ENCODE measurements at regions not wholly inside any gene's neighbourhood (a gene's known extent, or its start where the extent isn't known, plus 50 kb on each side); places are given as distances from the start of the nearest gene placed in this dataset.
"Not testable (repeated sequence)": the region's sequence is repeated elsewhere in the genome, so short reads cannot be mapped to it uniquely, and the experiment has no call there.

DNA sequence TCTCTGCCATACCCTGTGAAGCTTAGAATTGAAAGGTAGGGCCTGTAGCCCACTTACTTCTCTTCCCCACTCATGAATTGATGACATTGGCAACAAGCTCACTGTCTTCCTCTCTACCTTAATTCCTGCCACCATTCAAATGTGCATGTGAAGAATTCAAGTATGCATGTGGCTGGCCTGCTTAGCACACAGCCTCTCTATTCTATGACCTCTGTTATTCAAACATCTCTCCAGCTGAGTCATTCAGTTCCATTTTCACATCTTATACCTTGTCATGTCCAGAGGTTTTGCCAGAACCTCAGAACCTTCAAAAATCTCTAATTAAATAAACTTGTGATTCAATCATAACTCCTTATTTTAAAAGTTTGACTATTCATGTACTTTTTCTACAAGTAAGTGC, 114.7 kb upstream of the MAN2A1 start:
- no peak for DNase-seq

DNA sequence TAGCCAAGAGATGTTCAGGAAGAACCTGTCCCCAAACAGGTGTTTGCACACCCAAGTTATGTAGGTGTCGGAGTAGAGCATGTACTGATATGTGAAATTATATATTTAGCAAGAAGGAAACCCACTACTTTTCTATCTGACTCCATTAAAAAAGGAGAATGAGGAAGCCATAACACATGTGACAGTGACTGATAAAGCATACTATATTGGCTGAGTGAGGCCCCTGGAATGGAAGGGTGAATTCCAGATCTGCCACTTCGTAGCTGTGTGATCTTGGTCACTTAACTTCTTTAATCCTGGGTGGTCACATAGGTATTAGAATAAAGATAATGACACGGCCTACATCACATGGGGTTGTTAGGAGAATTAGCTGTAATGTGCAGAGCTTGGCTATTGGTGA, 116.0 kb upstream of the MAN2A1 start:
- DNase-seq, result no peak

DNA sequence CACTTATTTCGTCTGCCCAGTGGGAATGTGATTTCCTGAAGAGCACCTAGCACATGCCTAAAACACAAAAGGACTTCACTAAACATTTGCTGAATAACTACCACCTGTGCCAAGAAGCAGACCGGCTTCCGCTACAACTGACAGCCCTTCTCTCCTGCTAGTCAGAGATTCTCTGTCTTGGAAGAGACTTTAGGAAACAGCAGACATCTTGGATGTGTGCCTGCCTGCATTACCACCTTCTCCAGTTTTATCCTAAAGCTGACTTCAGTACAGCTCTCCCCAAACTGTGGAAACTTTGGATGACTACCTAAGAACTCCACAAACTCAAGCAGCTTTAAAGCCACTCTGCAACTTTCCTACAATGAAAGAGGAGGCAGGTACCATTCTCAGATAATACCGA, 116.5 kb upstream of the MAN2A1 start:
- DNase-seq, result no peak

DNA sequence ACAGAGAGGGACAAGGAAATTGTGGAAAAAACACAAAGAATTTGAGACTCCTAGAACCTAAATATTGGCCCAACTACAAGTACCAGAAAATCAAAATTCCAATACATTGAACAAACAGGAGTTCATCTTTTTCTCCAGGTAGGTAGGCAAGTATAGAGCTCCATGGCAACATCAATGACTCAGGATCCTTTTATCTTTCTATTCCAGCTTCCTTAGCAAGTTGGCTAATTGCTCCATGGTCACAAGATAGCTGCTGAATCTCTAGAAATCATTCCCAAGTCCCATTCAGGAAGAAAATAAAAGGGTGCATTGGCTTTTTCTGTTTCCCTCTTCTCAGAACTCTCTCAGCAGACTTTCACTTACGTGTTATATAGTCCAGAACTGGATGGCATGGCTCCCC, 117.9 kb upstream of the MAN2A1 start:
- no peak for DNase-seq

DNA sequence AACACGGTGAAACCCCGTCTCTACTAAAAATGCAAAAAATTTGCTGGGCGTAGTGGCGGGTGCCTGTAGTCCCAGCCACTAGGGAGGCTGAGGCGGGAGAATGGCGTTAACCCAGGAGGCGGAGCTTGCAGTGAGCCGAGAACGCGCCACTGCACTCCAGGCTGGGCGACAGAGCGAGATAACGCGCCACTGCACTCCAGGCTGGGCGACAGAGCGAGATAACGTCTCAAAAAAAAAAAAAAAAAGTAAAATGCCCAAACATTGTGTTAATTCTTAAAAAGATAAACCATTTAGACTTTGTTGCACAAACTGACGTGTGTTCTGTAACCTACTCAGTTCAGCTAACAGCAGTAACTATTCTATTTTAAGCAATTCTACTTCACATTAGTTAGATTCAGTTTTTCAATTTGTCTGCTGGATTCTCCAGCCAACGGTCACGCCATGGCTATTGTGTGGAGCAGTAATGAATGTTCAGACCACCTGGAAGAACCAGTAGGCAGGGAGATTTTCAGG, 119.3 kb upstream of the MAN2A1 start:
- no peak for DNase-seq

DNA sequence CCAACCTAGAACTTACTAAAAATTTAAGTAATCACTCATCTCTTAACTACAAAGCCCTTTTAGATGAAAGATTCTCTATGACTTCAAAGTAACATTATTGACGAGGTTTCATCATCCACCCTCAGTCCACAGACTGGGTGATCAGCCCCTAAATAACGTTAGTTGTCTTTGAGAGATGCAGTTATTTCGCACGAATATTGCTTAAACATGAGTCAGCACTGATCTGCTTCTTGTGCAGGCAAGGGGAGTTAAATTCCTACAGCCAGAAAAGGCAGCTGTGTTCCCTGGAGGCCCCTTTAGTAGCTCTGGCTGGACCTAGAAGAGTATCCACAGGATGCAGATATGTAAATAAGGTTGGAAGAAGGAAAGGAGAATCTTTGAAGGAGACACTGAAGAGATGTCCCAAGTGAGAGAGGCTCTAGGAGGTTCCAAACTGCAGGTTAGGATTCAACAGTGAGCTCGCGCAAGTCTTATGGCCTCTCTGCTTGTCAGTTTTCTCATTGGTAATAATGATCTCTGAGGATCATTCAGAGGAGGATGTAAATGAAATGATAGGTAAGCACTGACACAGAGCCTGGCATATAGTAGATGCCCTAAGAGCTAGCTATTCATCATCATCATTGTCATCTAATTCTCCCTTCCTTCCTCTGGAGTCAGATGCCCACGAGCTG, 122.2 kb upstream of the MAN2A1 start:
- DNase-seq, result no peak

DNA sequence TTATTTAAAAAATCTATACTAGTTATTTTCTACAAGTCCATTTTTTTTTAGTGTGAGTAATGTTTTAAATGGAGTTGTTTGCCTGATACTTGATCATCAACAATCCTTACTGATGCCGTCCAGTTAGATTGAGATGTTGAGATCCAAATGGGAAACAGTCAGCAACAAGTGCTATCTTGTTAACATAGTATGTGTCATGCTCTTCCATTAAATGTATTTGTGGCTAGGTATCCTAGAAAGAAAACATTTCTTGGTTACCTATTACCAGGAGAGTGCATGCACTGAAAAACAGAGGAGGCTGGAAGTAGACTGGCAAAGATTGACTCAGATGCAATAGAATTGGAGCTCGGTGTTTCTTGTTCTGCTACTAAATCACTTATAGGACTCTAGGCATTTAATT, 123.4 kb upstream of the MAN2A1 start:
- no peak for DNase-seq

DNA sequence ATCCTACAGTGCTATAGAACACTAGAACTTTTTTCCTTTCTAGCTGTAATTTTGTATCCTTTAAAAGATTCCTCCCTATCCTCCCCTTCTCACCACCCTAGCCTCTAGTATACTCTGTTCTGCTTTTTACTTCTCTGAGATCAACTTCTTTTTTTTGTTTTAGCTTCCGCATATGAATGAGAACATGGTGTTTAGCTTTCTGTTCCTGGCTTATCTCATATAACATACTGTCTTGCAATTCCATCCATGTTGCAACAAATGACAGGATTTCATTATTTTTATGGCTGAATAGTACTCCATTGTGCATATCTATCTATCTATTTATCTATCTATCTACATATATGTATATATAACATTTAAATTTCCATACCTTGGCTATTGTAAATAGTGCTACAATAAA, 126.0 kb upstream of the MAN2A1 start:
- DNase-seq, result no peak

DNA sequence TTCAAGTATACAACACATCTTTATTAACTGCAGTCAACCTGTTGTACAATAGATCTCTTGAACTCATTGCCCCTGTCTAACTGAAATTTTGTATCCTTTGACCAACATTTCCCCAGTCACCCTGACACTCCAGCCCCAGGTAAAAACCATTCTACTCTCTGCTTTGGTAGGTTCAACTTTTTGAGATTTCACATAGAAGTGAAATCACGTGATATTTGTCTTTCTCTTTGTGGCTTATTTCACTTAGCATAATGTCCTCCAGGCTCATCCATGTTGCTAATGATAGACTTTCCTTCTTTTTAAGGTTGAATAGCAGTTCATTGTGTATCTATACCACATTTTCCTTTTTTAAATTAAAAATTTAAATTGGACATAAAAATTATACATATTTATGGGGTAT, 126.5 kb upstream of the MAN2A1 start:
- DNase-seq, result no peak

DNA sequence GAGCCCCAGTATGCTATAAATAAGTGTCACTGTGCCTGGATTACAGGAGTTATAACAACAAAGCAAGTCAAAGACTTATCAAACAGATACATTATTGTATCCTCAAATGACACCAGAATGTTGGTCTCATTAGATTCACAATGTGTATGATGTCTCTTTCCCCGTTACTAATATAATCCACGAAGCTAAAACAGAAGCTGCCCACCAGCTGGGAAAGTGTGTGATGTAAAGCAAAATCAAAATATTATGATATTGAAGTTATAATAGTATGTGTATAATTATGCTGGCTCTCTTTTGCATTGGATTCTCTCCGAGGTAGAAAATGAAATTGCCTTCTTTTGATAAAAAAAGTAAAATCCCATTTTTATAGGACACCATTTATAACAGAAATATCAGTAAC, 127.3 kb upstream of the MAN2A1 start:
- no peak for DNase-seq

DNA sequence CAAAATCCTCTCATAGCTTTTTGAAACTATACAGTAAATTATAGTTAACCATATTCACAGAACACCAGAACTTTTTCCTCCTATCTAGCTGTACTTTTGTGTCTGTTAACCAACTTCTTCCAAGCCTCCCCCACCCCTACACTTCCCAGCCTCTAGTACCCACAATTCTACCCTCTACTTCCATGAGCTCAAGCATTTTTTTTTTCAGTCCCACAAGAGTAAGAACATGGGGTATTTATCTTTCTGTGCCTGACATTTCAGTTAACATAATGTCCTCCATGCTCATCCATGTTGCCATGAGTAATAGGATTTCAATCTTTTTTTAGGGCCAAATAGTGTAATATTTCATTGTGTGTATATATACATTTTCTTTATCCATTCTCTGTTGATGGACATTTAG, 128.3 kb upstream of the MAN2A1 start:
- DNase-seq, result no peak

DNA sequence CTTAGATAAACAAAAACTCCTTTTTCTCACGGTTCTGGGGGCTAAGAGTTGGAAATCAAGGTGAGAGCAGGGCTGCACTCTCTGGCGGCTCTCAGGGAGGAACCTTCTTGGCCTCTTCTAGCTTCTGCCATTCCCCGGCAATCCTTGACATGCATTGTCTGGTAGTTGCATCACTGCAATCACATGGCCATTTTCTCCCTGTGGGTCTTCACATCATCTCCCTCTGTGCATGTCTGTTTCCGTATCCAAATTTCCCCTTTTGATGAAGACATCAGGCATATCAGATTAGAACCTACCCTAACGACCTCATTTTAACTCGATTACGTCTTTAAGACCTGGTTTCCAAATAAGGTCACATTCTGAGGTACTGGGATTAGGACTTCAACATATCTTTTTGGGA, 129.2 kb upstream of the MAN2A1 start:
- DNase-seq, result no peak

DNA sequence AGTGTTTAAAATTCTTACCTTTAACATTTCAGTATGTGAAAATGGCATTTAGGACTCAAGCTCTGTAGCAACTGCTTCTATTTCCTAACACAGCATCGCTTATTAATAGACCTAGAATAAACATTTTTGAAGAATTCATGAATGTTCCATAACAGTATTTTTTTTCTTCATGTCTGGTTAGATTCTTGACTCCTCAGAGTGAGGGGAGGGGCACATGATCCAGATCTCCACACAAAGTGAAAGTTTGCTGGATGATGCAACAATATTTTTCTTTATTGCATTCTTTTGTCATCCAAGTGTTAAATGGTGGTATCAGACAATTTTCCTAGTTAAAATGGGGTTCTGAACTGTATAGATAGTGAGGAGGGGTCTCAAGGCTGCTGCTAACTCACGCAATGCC, 130.8 kb upstream of the MAN2A1 start:
- no peak for DNase-seq

DNA sequence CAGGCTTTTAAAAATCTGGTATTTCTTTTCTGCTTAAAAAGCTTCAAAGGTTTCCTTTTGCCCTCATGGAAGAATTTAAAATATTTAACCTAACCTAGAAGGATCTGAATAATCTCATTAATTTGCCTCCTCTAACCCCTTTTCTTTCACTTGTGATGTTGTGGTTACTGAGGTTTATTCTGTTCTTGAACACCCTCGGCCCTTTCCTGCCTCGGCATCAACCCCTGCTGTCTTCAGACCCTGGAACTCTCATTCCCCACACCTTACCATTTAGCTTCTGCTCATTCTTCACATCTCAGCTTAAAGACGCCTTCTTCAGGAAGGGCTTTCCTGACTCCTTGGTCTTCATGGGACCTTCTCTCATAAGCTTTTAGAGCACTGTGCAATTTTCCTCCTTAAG, 131.4 kb upstream of the MAN2A1 start:
- DNase-seq, result no peak

DNA sequence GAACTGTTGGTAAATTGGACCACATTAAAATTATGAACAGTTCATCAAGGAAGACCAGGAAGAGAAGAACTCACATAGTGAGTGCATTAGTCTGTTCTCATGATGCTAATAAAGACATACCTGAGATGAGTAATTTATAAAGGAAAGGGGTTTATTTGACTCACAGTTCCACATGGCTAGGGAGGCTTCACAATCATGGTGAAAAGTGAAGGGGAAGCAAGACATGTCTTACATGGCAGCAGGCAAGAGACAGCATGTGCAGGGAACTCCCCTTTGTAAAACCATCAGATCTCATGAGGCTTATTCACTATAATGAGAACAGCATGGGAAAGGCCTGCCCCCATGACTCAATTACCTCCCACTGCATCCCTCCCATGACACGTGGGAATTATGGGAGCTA, 135.9 kb upstream of the MAN2A1 start:
- DNase-seq, result no peak

DNA sequence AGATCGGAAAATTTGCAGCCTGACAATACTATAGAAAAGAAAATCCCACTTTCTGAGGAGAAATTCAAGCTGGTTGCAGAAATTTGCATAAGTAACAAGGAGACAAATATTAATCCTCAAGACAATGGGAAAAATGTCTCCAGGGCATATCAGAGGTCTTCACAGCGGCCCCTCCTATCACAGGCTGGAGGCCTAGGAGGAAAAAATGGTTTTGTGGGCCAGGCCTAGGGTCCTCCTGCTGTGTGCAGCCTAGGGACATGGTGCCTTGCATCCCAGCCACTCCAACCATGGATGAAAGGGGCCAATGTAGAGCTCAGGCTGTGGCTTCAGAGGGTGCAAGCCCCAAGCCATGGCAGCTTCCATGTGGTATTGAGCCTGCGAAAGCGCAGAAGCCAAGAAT, 138.5 kb upstream of the MAN2A1 start:
- not testable (repeated sequence) for DNase-seq

DNA sequence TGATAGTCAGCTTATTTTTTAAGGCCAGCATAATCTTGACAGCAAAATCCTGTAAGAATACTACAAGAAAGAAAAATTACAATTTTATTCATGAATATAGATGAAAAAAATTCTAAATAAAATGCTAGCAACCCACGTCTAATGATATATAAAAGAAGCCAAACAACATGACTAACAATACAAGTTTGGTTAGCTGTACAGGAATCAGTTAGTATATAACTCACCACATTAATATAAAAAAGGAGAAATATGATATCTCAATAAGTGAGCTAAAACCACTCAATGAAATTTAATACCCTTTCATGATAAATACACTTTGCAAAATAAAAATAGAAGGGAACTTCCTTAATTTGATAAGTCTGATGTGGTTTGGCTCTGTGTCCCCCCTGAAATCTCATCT, 139.7 kb upstream of the MAN2A1 start:
- DNase-seq, result no peak

DNA sequence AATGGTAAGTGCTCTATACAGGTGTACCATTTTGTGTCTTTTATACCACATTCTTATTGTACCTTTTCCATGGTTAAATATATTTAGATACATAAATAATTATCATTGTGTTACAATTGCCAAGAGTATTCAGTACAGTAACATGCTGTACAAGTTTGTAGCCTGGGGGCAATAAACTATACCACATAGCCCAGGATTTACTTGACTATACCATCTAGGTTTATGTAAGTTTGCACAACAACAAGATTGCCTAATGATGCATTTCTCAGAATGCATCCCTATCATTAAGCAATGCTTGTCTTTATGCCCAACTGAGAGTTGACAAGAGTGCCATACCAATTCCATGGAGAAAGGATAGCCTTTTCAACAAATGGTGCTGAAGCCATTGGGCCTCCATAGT, 136.7 kb upstream of the PJA2 start:
- DNase-seq, result no peak

DNA sequence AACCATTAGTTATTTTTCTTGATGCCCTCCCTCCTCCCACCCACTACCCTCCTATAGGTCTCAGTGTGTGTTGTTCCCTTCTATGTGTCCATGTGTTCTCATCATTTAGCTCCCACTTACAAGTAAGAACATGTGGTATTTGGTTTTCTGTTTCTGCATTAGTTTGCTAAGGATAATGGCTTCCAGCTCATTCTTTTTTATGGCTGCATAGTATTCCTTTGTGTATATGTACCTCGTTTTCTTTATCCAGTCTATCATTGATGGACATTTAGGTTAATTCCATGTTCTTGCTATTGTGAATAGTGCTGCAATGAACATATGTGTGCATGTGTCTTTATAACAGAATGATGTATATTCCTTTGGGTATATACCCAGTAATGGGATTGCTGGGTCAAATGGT, 135.1 kb upstream of the PJA2 start:
- not testable (repeated sequence) for DNase-seq

DNA sequence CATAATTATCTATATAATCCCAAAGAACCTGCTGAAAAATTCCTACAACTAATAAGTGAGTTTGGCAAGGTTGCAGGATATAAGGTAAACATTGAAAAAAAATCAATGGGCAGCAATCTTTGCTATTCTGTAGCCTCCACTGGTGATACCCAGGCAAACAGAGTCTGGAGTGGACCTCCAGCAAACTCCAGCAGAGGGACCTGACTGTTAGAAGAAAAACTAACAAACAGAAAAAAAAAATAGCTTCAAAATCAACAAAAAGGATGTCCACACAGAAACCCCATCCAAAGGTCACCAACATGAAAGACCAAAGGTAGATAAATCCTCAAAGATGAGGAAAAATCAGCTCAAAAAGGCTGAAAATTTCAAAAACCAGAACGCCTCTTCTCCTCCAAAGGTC, 128.9 kb upstream of the PJA2 start:
- DNase-seq, result not testable (repeated sequence)

DNA sequence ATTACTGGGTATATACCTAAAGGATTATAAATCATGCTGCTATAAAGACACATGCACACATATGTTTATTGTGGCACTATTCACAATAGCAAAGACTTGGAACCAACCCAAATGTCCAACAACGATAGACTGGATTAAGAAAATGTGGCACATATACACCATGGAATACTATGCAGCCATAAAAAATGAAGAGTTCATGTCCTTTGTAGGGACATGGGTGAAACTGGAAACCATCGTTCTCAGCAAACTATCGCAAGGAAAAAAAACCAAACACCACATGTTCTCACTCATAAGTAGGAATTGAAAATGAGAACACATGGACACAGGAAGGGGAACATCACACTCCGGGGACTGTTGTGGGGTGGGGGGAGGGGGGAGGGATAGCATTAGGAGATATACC, 125.3 kb upstream of the PJA2 start:
- DNase-seq, result not testable (repeated sequence)

DNA sequence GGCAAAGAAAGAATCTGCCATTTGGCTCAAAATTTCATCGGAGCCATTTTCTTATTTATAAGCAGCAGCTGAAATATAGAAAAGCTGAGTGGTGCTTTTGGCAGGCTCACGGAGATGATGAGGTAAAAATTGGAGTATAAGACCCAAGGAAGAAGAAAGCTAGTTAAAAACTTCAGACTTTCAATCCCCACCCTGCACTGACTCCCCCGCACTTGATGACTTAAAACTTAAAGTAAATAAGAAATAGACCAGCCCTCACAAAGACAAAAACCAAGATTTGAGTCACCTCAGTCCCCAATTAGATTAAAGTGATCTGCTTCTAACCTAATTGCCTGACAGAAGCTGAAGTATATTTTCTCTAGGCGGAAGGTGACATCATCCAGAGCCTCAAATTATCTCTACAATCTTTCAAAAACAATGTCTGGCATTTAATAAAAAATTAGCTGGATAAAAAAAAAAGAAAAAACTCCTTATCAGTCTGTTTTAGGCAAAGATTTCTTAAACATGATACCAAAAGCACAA, 124.0 kb upstream of the PJA2 start:
- no peak for DNase-seq

DNA sequence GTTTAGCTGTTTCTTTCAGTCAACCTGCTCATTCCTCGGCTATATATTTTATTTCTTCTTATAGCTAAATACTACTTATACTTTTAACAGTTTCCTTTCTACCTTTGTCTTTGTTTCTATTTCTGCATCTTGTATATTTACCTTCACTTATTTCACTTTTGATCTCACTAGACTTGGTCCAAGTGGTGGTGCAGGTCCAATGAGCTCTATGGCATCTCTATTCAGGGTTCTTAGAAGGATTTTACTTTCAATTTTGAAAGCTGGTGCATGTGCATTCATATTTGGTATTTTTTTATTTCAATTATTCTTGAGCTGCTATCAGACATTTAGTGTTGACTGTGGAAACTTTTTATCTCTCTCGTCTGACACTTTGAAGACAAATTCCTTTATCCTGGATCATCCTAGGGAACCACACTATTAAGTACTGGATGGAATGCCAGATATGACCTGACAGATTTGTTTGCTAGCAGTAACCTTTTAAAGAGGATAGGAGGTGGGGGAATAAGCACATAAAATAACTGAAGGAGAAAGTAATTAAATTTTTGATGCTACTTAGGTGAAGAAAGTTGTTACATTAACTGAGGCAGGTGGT, 123.1 kb upstream of the PJA2 start:
- DNase-seq, result no peak

DNA sequence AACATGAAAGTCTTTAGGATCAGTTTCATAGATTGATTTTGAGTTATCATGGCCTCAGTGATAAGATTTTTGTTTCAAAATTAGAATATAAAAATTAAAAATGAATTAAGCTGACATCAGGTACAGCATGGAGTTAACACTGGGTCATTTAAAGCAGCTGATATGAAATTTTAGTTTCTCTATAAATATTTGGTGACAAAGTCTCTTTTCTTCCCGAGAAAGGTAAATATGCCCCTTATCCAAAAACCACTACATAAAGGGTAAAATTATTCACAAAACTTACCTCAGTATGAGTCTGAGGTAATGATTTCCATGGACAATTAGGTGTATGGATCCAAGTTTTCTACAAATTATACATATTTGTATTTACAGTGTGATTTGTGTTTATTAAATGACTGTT, 121.5 kb upstream of the PJA2 start:
- DNase-seq, result no peak

DNA sequence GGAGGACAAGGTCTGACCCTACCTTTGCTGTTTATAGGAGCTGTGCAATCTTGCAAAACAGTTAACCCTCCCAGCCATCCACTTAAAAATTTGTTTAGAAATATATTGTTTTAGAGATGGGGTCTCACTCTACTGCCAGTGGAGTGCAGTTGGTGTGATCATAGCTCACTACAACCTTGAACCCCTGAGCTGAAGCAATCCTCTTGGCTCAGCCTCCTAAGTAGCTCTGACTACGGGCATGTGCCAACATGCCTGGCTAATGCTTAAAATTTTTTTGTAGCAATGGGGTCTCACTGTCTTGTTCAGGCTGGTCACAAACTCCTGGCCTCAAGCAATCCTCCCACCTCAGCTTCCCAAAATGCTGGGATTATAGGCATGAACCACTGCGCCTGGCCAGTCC, 120.2 kb upstream of the PJA2 start:
- no peak for DNase-seq

Data from stimulated activated CD4-positive, alpha-beta T cell treated with anti-CD3 and anti-CD28 coated beads, Interleukin-12 subunit alpha, Interleukin-12 subunit beta, amount 100 ng/mL, for 4 hours (primary cell).